ENCODE measurements at regions not wholly inside any gene's neighbourhood (a gene's known extent, or its start where the extent isn't known, plus 50 kb on each side); places are given as distances from the start of the nearest gene placed in this dataset.

GRCh38 chr20:7624886-7625285 lies 315.4 kb downstream of the HAO1 start:
- no peaks in the 10 kb centered on the region for H3K27me3 Mint-ChIP-seq (ENCODE audit: insufficient read depth)
- H3K27ac Mint-ChIP-seq, result no peak overlapping the region
- H3K4me1 Mint-ChIP-seq (ENCODE audit: low read depth), result no peaks in the 10 kb centered on the region
- TF ChIP-seq CTCF (IDR thresholded peaks at IDR 0.05), result no peak
- H3K9me3 Mint-ChIP-seq, result peaks cover 29% of the 10 kb centered on the region
- no peak overlapping the region for H3K4me3 Mint-ChIP-seq
- DNase-seq, result no peak
- H3K36me3 Mint-ChIP-seq (ENCODE audit: low read depth), result no peaks in the 10 kb centered on the region

DNA sequence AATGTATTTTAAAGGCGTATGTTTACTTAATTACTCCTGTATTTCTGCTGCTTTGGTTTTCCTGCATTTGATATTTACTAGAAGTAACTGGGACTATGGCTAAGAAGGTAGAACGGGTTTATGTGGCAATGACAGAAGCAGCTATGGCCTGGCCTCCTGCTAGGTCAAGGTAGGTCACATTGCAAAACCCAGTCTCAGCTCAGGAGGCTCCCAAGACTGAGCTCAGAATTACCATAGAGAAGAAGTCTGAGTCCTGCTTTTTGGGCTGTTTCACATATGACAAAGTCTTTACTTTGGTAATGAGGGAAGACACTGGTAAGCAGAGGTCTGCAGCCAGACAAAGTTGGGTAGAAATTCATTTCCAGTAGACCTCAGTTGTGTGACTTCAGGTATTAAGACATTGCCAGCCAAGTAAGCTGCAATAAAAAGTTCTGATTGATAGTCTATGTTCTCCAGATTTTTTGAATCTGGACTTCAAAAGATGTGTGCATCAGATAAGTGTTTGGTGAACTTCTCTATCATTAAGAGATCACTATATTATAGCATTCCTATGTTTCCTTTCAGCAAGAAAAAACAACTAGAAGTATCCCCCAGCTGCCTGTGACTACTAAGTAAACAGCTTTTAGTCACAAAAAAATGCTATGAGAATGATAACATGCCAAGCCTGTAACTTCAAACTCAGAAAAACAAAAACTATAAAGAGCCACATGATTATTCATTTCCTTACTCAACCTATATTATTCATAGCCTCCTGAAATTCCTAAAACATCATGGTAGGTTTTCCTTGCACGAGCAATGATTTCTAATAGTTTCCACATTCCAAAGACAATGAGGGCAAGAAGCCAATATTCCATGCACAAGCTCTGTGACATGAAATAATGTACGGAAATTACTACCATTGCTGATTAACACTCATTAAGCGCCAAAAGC lies 312.3 kb downstream of the HAO1 start:
- H3K27ac Mint-ChIP-seq, result no peak overlapping the region
- no peak for DNase-seq
- H3K9me3 Mint-ChIP-seq, result peaks cover 19% of the 10 kb centered on the region
- no peaks in the 10 kb centered on the region for H3K27me3 Mint-ChIP-seq (ENCODE audit: insufficient read depth)
- no peak overlapping the region for H3K4me3 Mint-ChIP-seq
- no peaks in the 10 kb centered on the region for H3K36me3 Mint-ChIP-seq (ENCODE audit: low read depth)
- TF ChIP-seq CTCF (IDR thresholded peaks at IDR 0.05), result no peak
- no peaks in the 10 kb centered on the region for H3K4me1 Mint-ChIP-seq (ENCODE audit: low read depth)

DNA sequence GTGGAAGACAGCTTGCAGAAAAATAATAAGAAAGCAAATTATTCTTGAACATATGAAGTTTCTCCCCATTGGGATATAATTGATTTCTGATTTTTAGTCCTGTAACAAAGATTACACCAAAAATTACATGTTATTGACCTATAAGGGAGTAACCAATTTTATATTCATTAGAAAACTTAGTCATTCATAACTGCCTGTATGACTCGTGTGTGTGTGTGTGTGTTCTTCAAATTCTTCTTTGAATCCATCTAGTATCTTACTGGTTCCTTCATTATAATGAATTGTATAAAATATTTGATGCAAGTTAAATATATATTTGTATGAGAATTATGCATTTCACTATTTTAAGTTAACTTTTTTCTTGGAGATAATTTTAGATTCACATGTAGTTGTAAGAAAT lies 310.4 kb downstream of the HAO1 start:
- Mint-ChIP-seq H3K9me3 (peaks cover 21% of the 10 kb centered on the region), H3K27me3 (ENCODE audit: insufficient read depth) (no peaks in the 10 kb centered on the region), H3K27ac (no peak overlapping the region), H3K4me1 (ENCODE audit: low read depth) (no peaks in the 10 kb centered on the region), H3K4me3 (no peak overlapping the region), H3K36me3 (ENCODE audit: low read depth) (no peaks in the 10 kb centered on the region)
- DNase-seq, result no peak
- no peak for TF ChIP-seq CTCF (IDR thresholded peaks at IDR 0.05)

DNA sequence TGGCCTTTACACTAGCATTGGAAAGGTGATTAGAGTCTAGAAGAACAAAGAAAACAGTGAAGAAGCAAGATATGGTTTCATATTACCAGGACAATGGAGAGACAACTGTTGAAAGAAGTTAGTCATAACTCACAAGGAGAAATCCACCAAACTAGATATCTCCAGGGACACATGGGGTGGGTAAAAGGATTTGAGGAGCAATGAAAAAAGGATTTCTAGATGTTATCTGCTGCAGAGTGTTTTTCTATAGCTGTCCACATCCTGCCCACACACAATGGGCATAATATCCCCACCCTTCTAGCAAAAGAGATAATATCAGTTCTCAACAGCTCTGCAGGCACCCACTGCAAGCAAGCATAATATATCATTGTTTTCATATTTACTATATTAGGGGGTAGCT lies 303.1 kb downstream of the HAO1 start:
- Mint-ChIP-seq H3K9me3 (peaks cover 21% of the 10 kb centered on the region), H3K27me3 (ENCODE audit: insufficient read depth) (no peaks in the 10 kb centered on the region), H3K4me3 (no peak overlapping the region), H3K4me1 (ENCODE audit: low read depth) (no peaks in the 10 kb centered on the region), H3K36me3 (ENCODE audit: low read depth) (no peaks in the 10 kb centered on the region), H3K27ac (no peak overlapping the region)
- no peak for TF ChIP-seq CTCF (IDR thresholded peaks at IDR 0.05)
- no peak for DNase-seq

GRCh38 chr20:7650086-7650879 lies 290.0 kb downstream of the HAO1 start:
- Mint-ChIP-seq H3K9me3 (peaks cover 30% of the 10 kb centered on the region), H3K36me3 (ENCODE audit: low read depth) (no peaks in the 10 kb centered on the region), H3K27me3 (ENCODE audit: insufficient read depth) (no peaks in the 10 kb centered on the region), H3K4me3 (no peak overlapping the region), H3K27ac (no peak overlapping the region), H3K4me1 (ENCODE audit: low read depth) (no peaks in the 10 kb centered on the region)
- no peak for DNase-seq
- no peak for TF ChIP-seq CTCF (IDR thresholded peaks at IDR 0.05)

Data from HFFc6 (cell line).